Stimulated activated CD8-positive, alpha-beta memory T cell treated with anti-CD3 and anti-CD28 coated beads, Interleukin-12 subunit alpha, Interleukin-12 subunit beta, amount 100 ng/mL, for 4 hours (primary cell): ENCODE measurements at regions not wholly inside any gene's neighbourhood (a gene's known extent, or its start where the extent isn't known, plus 50 kb on each side); places are given as distances from the start of the nearest gene placed in this dataset.
A peak's percentile ranks its signal among the peaks of the same experiment; 100 is the strongest.

Experiments
- DNase-seq: peaks from one replicate; pipeline ENCODE4 v3.0.0-alpha.2; 2020; ENCODE audit warnings: low read depth

DNA sequence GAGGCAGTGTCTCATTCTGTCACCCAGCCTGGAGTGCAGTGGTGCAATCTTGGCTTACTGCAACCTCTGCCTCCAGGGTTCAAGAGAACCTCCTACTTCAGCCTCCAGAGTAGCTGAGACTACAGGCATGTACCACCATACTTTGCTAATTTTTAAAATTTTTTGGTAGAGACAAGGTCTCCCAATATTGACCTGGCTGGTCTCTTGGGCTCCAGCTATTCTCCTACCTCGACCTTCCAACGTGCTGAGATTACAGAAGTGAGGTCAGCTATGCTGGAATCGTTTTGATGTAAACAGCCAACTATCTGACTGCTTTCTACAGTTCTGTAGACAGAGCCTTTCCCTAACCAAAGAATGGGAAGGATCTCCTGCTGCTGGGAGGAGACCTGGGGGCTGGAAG is 375.8 kb downstream of the GATA3 start:
- DNase-seq: no peak

DNA sequence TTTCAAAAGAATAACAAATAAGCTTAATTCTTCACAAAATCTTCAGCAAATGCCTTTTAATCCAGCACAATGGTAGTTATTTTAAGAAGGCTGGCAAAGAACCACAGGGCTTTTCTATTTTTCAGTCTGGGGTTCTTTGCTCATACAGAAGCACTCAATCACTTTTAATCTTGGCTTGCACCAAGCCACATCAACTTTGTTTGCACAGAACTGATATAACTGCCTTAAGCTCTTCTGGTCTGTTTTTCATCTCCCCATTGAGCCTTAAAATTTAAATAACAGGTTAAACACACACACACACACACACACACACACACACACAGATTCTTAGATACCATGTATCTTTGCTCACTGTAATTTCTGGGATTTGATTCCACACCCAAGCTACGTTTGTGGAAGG is 377.0 kb downstream of the GATA3 start:
- DNase-seq: no peak

DNA sequence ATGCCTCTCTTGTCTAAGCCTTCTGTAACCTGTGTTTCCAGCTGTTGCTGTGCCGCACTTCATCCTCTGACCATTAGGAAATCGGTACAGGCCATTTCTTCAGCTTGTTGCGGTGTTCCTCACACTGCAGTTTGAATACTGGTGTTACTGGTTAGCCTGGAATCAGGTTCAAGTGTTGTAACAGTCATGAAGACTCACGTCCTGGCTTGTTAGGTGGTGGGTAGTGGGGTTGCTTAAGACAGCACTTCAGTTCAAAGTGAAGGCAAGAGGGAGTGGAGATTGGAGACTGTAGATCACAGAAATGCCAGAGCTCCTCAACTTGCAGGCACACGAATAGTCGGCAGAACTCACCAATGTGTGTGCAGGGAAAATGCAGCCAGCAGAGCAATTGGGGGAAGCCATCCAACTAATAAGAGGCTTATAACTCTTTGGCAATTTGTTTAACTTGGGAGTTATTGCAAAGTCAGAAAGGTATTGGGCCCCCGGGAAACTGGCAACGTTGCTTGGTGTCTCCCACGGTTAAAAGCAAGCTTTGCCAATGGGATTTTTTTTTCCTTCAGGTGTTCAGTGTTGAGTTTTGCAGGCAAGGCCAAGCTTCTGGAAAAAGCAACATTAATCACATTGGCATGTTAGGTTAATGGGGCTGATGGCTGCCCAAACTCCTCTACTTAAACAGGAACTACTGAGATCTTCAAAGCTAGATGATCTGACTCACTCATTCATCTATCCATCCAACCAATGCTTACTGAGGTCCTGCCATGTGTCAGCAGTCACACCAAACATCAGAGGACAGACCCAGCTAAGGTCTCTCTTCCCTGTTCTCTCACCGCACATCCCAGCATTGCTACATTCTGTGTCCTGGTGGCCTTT is 380.9 kb downstream of the GATA3 start:
- no peak for DNase-seq

DNA sequence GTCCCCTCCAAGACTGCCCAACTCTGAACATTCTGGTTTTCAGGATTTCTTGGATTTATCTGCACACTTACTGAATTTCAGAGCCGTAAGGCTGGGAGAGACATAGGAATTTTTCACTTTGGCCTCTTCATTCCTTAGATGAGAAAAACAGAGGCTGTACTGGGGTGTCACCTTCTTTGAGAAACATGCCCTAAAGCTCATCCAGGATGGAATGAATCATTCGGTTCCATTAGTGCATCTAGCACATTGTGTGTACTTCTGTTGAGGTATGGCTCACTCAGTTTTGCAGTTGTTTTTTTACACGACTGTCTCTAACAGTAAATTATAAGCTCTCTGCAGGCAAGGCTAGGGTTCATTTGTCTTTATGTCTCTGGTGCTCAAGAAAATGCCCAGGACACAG is 383.4 kb downstream of the GATA3 start:
- no peak for DNase-seq

DNA sequence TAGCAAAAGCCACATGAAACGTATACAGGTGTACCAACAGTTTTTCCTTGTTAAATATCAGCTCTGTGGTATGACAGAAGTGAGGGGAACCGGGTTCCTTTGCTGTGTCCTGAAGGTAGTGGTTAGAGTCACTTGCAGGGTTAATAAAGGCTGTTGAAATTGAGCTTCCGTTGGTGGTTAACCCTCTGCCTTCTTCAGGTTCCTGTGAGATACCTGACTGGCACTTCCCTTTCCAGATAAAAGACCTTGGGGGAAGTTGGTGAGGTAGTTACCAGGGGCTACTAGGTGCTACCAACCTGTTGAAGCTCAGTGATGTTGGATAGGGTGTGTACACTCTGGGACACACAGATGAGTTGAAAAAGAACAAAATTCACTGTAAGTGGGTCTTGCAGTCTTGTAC is 384.1 kb downstream of the GATA3 start:
- DNase-seq: no peak

DNA sequence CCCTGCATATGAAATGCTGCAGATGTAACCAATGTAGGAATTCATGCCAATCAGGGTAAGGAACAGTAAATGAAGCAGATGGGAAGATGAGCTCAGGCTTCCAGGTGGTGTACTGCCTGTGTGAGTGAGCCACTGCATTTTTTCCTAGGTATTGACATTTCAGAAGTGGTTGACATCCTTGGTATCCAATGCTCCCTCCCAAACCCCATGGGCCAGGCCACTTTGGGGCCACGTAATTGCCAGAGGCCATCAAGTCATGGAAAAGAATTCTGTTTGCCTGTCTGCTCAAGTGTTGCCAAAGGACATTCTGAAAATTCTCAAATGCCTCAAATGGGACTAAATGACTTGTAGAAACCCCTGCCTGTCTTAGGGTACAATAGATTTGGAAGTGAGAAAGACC is 384.6 kb downstream of the GATA3 start:
- no peak for DNase-seq

DNA sequence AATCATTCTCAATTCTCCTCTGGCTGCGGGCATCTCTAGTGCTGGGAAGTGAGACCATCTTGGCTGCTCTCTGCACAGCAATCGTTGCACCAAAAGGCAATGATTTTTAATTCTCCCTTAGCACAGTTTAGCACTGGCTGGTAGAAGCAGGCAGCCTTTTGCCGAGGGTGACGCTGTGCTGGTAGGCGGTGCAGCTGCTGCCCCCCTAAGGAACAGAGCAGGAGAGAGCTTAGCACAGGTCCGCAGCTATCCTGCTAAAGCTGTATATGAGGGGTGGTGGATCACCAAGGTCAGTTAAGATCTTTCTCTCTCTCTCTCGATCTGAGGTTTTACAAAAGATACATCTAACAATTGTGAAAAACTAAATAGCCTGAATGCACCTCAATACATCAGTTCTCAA is 390.1 kb downstream of the GATA3 start:
- peak; percentile 13 for DNase-seq

DNA sequence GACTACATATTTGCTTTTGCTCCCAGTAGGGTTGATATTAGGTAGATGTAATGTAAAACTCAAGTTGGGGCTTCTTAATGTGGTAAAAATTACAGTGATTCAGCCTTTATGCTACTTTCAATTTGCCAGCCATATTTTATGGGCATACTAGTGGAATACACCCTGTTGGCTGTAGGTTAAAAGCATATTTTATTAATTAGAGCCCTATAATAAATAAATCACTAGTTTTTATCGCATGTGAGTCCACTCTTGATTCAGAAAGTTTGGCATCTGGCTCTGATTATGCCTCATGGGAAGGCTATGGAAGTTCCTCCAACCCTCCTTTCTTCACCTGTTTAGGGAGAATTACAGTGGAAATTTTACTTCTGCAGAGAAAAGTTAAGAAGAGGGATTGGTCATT is 390.9 kb downstream of the GATA3 start:
- no peak for DNase-seq

DNA sequence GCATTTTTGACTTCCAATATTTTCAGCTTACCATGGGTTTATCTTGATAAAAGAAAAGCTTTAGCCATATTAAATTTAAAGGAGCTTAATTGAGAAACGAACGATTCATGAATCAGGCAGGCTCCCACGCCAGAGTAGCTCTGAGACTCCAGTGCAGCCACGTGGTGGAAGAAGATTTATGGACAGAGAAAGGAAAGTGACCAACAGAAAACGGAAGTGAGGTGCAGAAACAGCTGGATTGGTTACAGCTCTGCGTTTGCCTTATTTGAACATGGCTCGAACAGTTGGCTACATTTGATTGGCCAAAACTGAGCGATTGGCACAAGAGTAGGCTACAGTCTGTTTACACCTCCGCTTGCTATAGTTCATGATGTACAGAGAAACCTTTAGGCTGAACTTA is 395.4 kb downstream of the GATA3 start:
- no peak for DNase-seq

DNA sequence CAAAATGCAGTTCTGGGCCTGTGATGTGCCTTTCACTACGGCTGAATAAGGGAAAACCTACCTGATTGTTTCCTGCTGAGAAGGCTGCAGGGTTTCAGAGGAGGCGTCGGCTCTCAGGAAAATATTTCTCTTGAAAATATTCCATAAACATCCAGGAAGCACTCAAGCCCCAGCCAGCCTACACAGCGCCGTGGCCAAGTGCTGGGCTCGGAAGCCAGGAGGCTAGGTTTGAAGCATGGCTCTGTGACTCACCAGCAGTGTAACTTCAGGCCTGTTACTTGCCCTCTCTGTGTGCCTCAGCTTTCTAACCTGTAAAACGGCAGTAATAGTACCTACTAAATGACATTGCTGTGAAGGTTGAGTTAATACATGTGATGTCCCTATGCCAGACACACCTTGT is 399.1 kb downstream of the GATA3 start:
- no peak for DNase-seq

DNA sequence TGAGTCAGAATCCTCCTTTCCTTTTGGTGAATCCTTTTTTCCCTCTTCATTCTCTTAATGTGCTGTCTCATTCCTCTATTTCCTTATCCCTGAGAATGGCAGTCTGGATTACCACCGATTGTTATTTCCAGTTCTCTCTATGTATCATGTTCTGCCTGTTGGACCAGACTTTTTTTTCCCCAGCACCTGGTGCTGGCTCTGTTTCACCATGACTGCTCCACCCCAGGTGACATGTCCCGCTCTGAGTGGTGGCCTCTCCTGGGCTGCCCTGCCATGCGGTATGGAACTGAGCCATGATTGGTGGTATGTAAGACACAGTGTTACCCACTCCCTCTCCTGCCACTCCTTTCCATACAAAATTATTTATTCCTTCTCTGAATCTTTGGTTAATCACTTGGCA is 399.9 kb downstream of the GATA3 start:
- no peak for DNase-seq

DNA sequence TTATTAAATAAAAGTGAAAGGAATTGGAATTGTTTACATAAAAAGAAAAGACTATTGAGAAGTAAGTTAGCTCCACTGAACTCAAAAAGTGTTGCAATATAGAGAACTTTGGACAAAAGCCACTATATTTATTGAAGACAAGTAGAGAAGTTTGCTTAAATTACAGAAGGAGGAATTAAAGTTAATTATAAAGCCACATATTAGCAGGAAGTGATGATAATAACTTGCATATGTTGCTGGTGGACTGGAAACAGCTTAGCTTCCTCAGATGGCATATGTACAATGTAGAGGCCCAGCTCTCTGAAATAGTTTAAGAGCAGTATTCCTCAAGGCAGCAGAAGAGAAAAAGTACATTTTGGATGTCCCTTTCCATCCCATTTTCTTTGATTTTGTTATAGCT is 400.7 kb downstream of the GATA3 start:
- DNase-seq: no peak

DNA sequence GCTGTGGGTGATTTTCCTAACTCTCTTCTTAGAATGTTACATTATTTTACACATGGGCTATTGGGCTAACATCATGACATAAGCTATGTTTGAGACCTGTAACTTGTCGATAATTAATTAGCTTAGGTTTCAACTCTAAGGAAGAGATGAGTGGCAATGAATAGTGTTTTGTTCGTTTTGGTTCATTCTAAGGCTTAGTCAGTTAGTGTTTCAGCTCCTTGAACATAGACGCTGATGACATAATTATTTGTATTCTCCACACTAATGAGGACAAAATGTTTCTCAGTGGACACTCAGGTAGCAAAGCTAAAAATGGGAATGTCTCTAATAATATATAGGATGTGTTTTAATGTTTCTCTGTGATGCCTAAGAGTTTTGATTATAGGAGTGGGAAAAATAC is 401.9 kb downstream of the GATA3 start:
- no peak for DNase-seq

DNA sequence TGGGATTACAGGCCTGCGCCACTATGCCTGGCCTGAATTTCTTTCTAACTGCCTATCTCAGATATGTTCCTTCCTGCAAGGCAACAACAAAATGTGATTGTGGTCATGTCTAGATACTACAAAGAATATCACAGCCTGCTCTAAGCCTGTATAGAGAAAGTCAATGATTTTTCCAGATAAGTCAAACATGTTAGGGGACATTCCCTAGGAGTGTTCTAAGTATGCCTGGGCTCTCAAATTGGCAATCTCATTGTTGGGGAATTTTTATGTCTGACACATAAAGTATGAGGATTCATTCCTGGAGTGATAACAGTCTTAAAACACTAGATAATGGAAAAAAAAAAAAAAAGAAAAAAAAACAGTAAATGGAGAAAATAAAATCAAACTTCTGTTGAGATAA is 406.1 kb downstream of the GATA3 start:
- DNase-seq: no peak

DNA sequence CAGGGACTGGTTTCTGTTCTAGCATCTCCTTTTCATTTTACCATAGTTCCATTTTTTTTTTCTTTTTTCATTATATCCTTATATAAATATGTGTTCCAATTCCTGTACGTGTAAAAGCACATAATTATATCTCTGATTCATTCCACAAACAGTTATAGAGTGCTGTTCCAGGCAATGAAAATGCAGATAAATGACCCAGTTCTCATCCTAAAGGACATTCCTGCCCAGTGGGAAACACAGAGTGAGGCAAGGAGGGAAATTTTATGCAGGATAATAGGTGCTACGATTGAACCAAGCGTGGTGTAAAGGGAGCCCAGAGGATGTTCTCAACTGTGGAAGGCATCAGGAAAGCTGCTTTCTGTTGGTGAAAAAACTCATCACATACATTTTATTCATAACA is 408.1 kb downstream of the GATA3 start:
- no peak for DNase-seq

DNA sequence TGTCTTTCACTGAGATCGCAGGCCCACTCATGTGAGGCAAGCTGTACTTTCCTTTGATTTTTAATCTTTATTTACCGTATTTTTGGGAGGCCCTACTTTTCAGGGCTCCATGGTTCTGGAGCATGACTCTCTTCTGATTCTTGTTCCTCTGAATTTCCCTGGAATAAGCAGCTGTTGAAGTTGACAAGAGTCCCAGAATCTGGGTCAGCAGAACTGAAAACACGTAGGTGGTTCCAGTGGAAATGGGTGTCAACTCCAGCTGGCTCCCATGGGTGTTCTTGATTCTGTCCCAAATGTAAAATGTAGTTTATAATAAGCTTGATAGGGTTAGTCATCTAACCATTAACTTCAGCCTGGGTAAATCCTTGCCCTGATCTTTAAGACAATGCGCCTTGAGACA is 409.4 kb downstream of the GATA3 start:
- no peak for DNase-seq

DNA sequence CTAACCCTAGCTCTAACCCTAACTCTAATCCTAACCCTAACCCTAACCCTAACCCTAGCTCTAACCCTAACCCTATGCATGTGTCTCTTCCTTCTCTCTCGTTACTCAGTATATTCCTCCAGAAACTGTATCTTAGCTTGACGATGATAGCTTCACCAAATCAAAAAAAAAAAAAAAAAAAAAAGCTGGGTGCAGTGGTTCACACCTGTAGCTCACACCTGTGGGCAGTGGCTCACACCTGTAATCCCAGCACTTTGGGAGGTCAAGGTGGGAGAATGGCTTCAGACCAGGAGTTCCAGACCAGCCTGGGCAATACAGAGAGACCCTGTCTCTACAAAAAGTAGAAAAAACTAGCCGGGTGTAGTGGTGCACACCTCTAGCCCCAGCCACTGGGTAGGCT is 414.0 kb downstream of the GATA3 start:
- no peak for DNase-seq

DNA sequence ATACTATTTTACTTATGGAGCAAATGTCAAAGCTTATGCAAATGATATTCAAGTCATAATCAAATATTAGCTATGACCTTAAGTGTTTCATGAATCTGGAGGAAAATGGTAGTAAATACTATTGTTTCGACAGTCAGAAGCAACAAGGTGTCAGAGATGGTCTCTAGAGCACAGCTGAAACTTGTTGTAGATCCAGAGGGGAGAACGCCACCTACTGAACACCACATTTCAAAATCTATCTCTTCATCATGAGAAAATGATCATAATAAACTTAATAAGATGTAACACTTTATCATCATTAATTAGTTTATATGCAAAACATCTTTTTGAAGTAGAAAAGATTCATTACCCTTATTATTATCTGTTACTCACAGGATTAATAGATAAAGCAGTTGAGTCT is 418.7 kb downstream of the GATA3 start:
- no peak for DNase-seq

DNA sequence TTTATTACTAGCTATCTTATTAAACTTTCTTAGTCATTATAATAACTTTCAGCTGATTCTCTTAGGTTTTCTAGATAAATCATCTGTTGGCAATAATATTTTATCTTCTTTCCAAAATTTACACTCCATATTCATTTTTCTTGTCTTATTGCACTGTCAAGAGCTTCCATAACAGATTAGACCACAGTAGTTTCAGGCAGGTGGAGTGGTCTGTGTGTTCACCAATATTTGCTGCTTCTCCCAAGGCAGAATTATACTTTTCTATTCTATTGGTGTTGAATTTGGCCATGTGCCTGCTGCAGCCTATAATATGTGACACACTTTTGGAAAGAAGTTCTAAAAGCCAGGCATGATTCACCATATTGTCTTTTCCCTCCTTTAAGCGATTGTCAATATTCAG is 422.8 kb downstream of the GATA3 start:
- DNase-seq: no peak

DNA sequence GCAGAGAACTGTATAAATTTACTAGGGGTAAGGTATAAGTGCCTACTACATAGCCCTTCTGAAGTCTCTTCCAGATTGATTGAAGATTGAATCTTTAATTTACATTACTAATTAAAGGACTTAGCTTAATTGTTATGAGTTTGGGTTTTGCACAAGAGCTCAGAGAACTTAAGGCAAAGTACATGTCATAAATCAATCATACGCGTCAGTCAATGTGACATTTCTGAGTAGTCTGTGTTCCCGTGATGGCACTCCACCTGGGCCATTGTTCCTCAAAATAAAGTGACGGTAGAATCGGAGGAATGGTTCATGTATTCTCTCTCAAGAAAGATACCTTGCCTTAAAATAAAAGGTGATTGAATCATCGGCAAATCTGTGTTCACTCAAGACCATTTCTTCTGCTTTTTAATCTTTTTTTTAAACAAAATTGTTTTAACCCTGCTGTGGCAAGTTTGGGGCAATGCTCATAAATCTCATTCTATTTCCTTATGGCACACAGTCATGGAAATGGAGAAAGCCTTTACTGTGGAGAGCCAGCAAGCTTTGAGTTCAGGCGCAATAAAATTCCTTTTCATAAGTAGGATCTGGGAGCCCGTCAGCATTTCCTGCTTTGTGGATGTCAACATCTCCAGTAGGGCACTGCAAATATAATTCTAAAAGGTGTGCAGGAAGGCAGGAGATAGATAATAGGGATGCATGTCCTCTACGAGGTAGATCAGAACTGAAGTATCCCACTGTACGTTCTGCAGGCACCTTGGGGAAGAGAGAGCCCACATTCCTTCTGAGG is 427.4 kb downstream of the GATA3 start:
- no peak for DNase-seq

DNA sequence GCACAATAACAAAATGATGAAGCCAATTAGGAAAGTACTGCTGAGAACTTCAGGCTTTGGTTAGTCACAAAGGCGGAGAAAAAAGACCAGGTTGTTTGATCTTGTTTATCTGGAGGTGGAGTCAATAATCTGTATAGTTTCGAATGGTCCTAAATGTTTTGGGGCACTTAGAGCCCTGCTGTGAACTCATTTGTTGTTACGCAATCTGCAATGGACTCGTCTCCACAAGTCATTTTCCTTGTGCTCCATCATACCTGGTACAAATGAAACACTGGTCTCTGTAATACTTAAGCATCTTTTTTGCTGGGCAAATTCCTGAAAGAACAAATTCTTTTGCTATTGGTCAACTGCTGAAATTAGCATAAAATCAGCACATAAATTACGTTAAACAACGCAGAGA is 430.5 kb downstream of the GATA3 start:
- DNase-seq: no peak

DNA sequence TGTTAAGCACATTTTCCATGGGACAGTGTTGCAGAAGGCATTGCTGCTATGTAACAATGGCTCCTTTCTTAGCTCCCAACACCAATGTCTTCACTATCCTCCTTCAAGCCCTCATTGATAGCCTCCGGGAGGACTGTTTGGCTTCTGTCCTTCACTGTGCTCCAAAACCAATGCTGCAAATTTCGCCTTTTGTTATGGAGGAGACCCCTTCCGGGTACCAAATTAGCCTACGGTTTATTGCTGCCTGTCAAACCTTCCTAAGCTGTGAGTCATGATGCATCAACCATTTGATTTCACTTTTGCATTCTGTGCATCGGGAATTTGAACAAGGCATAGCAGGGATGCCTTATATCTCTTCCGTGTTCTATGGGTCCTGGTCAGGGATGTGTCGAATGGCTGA is 432.9 kb downstream of the GATA3 start:
- no peak for DNase-seq

DNA sequence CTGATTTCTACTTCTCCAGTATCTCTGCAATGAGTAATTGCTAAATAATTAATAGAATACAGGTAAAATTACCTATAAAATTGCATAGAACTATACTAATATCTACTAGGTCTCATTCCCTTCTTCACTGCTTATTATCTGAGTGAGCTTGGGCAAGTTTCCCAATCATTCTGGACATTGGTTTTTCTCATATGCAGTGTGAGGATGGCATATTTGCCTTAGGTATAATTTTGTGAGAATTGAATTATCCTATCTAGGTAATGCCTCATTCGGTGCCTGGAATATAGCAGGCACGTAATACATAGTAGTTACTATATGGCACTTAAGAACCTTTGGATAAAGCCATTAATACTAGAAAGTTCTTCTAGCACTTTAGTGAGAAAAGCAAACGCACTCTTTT is 434.7 kb downstream of the GATA3 start:
- DNase-seq: no peak

DNA sequence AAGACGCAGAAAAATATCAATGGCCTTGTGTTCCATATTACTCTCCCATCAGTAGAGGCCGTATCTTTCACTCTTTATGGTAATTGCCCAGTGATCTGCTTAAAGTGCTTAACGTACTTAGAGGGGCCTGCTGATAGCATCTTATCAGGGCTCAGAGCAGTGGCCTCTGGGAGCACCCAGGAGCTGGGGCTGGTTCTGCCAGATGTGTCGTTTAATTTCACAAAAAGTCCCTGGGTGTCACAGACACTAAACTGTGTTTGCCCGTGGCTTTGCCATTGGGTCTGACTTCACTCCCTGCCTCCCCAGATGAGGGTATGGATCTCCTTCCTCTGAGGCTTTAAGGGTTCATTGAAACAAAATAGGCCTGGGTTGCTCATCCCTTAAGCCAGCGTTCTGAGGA is 435.3 kb downstream of the GATA3 start:
- DNase-seq: no peak
